ENCODE measurements at regions not wholly inside any gene's neighbourhood (a gene's known extent, or its start where the extent isn't known, plus 50 kb on each side); places are given as distances from the start of the nearest gene placed in this dataset.

DNA sequence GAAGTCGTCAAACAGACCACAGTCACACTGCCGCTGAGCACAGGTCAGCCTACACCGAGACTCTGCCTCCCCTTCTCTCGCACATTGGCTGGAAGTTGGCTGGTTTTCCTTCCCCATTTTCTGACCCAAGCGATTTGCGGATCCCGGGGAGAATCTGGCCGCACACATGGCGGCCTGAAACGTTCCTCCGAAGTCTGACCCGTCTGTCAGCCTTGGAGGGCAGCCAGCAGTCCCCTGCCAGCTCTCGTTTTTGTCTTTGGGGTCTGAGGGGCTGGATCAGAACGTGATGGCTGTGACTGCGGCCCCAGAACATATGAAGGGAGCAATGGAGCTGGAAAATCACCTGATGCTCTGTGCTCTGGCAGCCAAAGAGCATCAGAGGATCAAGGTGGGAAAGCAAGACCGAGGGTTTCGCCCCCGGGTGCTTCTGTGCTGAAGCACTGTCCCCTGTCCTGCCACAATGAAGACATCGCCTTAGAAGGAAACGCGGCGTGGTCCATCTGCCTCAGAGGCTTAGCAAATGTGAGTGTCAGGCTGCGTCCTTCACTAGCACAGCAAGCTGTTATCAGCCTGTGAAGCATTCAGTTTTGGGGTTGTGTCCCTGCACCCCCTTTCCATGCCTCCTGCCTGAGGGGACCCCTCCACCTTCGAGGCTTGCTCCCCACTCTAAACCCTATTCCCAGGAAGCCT is 119.3 kb upstream of the SHH start:
- no peak for TF ChIP-seq ZNF274 (IDR thresholded peaks at IDR 0.05; ENCODE audit: low read depth, low read length)
- TF ChIP-seq YY1 (IDR thresholded peaks at IDR 0.05; ENCODE audit: insufficient read depth, insufficient read length) = no peak
- TF ChIP-seq SUZ12 (IDR thresholded peaks at IDR 0.05; ENCODE audit: extremely low read depth, insufficient read depth, insufficient read length) = no peak
